GM19324 (cell line): ENCODE measurements at regions not wholly inside any gene's neighbourhood (a gene's known extent, or its start where the extent isn't known, plus 50 kb on each side); places are given as distances from the start of the nearest gene placed in this dataset.

Experiments used
- ATAC-seq: cut with Tn5 transposase; IDR thresholded peaks from one replicate; pipeline ENCODE4 v1.9.1; 2021; ENCODE audit warnings: mild to moderate bottlenecking, moderate library complexity; ENCODE audit not compliant: unreplicated experiment, low FRiP score

DNA sequence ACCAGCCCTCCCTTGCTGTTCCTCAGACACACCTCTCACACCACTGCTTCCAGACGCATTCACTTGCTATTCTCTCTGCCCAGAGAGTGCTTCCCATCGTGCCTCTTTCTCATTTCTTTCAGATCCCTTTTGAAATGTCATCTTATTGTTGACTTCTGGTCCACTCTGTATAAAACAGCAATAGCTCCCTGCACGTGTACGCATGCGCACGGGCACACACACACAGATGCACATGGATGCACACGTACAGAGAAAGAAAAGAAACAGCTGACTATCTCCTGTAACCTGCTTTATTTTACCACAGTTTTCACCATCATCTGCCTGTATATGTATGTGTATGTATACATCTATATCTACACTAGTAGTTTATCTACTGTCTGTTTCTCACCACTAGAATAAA, 285.9 kb upstream of the NR5A2 start:
- ATAC-seq: no peak

DNA sequence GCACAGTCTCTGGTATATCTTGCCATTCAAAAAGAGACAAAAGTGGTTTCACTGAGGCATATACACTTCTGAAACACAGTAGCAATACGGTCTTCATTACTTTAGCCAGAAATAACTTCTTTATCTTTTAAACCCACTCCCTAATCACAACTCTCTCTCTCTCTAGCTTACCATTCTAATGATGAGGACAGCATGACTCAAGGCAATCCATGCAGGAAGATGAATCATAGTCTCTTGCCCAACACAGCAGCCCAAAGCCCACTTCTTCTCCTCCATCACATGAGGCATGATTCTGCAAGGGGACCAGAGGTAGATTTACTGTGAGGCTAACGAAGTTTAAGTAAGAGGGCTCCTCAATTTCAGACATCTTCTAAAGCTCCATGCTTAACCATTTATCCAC, 285.0 kb upstream of the NR5A2 start:
- no peak for ATAC-seq

DNA sequence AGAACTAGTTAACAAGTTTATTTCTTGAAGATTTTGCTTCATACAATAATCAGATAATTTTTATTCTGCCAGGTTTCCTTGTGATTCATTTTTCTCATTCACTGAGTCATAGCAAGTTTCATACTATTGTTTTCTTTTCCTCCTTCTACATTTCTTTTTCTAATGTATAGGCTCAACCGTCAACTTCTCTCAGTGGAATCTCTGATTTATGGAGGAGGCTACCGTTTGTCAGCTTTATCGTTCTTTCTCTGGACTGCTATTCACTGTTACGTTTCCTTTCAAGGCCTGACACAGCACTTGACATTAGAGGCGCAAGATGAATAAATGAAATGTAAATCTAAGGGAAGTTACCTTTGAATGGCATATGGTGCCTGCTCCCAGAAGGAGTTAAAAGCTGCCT, 284.3 kb upstream of the NR5A2 start:
- no peak for ATAC-seq

DNA sequence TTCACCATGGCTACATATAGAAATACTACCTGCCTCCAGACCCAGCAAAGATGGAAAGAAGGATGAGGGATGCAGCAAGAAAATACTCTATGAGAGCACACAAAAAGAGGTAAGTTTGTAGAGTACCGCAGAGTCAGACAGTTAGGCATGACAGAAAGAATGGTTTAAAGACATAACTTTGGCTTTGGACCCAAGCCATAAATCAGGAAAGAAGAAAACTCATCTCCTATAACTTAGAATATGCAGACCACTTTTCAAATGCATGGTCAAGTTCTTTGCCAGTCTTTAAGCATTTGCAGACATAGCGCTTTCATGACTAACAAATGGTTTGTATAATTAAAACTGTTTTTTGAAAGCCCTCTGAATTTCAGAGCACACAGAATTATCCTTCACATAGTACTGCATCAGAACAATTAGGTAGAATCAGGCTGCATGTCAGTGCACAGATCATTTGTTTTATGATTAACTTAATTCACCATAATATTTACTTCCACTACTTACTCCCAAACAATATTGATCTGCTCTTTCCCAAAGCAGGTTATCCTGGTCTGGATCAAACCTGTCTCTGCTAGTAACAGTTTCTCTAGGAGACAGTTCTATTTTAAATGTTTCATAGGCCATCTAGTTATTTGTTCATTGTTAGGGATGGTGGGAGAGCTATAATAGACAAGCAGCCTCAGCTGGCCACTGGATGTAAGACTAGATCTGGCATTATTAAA, 280.7 kb upstream of the NR5A2 start:
- ATAC-seq: no peak

DNA sequence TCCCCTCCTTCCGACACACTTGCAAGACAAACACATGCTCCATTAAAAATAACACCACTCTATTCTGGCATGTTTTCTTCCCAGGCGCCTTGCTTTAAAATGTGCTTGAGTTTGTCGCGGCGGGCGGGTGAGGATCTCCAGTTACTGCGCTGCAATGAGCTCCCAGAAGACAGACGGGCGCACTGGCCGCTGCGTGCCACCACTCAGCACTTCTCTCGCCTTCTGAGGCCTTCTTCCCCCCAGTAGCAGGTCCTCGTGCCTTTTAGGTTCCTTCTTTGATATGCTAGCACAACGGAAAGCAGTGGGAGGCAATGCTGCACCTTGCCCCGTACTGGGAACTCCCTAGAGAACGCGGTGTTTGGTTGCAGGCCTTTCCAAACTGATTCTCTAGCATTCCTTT, 279.5 kb upstream of the NR5A2 start:
- ATAC-seq: no peak

DNA sequence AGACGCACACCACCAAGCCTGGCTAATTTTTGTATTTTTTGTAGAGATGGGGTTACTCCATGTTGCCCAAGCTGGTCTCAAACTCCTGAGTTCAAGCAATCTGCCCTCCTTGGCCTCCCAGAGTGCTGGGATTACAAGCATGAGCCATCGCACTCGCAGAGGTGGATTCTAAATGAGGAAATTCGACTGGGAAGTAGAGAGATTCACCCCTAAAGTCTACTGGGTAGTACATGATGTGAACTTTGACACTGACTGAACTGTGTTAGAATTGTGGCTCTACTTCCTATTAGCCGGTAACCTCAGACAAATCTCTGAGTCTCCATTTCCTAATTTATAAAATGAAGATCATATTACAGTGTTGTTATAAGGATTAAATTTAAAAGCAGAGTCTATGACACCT, 276.0 kb upstream of the NR5A2 start:
- ATAC-seq: no peak

DNA sequence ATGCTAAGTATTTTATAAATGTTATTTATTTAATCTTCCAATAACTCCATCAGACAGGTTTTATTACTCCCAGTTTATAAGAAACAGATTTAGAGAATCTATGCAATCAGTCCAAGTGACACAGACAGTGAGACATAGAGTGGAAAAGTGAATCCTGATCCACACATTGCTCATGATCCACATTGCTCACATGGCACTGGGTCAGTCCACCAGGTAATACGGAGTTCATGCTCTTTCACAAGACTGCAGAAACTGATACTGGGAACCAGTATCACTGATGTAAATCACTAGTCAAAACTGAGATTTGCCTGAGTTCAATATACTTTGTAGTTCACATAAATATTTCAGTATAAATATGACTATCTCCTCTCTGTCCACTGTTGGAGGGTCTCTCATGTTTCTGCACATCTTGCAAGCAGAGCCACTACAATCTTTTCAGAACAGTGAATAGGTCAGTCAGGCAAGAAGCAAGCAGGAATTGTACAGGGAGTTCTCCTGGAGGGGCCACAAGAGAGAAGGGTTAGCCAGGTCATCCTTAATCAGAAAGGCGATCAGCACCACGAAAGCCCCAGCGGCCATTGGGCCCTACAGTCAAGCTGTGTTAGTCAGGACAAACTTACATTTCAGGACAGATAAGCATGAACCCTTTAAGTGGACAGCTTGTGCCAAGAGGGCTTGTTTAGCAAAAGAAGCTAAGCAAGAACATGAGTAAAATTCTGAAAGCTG, 275.4 kb upstream of the NR5A2 start:
- ATAC-seq: no peak

DNA sequence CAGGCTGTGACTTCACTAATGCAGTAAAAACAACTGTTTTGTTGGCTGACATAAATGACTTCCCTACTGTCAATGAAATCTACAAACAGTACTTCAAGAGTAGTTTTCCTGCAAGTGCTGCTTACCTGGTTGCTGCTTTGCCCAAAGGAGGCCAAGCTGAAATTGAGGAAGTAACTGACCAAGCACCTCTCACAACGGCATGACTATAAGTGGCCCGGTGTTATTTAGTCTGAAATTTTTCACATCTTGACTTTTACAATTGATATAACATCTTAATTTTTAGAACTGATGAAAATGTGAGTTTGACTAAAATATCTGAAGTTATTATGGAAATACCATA, 274.9 kb upstream of the NR5A2 start:
- ATAC-seq: no peak

DNA sequence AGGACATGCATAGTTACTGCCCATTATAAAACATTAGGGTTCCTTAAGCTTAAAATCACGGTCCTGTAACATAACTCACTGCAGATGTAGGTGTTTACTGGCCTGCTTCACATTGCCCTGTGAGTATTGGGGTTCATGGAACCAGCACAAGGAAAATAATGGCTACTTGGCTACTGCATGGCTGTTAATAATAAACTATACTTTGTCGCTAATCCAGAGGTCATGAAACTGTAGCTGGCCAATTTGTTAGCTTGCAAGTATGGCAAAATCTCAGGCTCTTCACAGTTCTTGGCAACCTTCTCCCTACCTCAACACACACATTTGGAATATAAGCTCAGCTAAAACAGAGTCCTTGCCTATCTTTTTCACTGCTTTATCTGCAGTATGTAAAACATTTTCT, 274.0 kb upstream of the NR5A2 start:
- no peak for ATAC-seq

DNA sequence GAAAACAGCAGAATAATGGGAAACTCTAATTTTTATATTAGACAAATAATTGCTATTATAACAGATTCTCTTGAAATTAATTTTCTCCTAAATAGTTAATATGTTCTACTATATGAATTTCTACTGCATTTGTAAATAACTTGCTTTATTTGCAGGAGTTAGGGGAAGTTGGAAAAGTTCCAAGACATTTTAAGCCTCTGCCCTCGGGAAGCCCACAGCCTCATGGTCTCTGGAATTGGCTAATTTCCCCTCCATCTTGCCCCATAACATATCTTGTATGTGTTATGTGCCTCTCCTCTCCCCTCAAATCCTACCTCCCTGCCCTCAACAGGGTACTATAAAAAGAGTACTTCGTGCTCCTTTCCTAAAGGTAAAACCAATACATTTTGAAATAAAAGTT, 271.4 kb upstream of the NR5A2 start:
- ATAC-seq: no peak

DNA sequence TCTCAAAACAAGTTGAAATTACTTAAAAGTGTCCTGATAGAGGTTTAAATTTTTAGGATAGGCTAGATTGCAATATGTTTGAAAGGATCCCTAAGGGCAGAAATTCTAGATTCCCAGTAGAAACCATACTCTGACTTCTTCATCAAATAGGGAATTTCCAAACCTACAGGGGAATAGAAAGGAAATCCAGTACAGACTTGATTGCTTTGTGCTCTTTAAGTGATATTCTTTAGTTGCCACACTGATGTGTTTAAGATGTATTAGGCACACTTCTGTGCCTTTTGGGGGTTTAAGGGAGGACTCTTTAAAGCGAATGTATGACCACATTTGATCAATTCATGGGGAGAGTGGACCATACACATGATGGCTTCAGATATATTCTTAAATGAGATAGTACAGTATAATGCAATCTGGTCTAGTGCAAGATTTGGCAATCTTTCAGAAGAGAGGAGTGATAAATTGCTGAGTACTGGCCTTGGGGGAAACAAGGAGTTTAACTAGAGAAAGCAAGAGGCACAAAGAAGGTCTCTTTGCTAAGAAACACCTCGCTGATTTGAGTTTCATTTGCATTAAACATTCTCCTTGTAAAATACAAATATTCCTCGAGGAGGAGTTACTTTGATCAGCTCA, 268.8 kb upstream of the NR5A2 start:
- no peak for ATAC-seq

DNA sequence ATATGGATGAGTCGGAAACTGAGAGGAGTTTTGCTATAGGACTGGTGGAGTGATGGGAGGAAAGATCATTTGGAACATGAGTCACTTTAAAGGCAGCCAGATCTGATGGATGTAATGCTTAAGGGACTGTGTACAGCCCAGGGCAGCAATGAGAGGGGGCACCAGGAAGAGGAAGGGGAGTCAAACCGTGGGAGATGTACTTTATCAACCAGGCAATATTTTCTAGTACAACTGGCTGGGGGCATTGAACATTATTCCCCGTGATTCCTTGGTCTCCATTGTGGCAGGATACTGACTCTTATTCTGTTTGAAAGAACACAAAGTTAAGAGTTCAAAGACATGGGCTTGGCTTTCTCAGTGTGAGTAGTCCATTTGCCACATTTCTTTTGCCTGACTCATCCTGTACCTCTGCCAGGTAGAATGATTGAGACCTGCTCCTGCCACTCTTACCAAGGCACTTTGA, 268.2 kb upstream of the NR5A2 start:
- ATAC-seq: no peak

DNA sequence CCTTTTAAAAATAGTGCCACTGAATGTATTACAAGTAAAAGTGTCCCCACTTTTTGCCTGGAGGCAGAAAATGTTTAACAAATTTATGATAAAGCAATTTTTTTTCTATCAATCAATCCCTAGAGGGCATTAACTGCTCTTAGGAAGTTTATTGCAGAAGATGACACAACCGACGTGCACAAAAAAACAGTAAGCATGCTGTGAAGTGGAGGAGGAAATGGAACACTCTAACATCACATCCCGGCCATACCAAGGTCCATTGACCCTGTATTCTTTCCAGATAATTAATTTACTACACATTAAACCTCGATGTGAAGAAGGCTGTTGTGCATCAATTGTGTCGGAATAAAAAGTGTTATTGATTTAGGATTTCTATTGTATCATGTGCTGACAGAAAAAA, 264.9 kb upstream of the NR5A2 start:
- no peak for ATAC-seq

DNA sequence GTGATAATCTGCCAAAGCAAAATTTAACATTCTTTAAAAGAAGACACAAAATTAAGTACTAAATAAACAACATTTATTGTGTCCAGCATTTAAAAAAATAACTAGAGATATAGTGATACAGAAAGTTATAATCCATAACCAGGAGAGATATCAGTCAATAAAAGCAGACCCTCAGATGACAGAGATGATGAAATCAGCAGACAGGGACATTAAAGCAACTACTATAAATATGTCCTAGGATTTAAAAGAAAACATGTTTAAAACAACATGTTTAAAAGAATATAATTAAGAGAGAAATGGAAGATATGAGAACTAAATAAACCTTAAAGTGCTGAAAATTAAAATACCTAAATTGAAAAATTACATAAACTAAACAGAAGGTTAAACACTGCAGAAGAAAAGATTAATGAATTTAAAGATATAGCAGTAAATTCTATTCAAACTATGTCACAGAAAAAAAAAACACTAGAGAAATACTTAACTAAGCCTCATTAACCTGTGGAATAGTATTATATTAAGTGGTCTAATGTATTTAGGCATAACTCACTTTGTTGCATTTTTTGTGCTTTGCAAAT, 261.2 kb upstream of the NR5A2 start:
- ATAC-seq: no peak

DNA sequence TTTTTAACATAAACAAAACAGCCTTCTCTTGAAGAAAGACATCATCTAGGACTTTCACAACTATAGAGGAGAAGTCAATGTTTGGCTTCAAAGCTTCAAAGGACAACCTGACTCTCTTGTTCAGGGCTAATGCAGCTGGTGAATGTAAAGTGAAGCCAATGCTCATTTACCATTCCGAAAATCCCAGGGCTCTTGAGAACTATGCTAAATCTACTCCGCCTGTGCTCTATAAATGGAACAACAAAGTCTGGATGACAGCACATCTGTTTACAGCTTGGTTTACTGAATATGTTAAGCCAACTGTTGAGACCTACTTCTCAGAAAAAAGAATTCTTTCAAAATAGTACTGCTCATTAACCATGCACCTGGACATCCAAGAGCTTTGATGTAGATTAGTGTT, 259.8 kb upstream of the NR5A2 start:
- ATAC-seq: no peak

DNA sequence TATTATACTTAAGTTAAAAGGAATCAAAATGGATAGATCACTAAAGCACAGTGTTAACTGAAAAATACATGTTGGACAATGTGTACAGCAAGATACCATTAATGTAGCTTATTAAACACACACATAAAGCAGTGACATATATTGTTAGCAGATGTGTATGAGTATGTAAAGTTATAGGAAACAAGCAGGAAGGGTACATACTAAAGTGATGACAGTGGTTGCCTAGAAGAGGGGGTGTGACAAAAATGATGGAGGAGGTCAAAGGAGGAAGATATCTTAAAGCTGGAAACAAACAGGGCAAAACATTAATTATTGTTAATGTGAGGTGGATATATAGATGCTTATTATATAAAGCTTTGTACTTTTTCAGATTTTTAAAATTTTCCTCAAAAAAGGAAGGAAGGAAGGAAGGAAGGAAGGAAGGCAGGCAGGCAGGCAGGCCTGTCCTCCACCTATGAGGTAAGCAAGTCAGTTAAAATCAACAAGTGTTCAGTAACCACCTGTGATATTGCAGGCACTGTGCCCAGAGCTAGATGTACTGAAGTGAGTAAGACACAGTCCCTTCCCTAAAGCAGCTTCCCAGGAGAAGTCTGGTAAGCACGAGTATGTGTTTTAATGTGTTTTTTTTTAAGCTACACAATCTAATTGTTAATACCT, 252.9 kb upstream of the NR5A2 start:
- no peak for ATAC-seq

DNA sequence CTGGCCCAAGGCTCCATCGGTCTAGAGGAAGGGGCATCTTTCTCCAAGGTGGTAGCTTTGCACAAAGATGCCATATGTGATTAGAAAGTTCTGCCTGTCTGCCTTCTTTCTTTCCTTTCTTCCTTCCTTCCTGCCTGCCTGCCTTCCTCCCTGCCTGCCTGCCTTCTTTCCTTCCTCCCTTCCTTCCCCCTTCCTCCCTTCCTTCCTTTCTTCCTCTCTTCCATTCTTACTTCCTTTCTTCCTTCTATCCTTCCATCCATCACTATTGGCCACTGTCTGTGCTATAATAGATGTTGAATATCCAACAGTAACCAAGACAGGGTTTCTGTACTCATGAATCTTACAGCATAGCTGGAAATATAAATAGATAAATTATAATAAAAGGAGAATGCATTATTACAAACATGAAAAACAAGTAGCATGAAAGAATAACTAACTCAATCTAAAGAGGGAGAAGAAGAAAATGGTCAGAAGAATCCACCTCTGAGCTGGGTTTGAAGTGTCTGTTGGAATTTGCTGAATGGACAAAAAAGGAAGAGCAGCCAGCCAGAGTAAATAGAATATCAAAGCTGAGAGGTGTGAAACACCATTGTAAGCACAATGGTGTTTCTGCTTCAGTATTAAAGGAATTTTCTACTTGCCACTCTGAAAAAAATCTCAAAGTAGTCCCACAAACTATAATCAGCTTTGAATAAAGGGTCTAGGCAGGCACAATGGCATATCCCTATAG, 250.6 kb upstream of the NR5A2 start:
- ATAC-seq: no peak

DNA sequence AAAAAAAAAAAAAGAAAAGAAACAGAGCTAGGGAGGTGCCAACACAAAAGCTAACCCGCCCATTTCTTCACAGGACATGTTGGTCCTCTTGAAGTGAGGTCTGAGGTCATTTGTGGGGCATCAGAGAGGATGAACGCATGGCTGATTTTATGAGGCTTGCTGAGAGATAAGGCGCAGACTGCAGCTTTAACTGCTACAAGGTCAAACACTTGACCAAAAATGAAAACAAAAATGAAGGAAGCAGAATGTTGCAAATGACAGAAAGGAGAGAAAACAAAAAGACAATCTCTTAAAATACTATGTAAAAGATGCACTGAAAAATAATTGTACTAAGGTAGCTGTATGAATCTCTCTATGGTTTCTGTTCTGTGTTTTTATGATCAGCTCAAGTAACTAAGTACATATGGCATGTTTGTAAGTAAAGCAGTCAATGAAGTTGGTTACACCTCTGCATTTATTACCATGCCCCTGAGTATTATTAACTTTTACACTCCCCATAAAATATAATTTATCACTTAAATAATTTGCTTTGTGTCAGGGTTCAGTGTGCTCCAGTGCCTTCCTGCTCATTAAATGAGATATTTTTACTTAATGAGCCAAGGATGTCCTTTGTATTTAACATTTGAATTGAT, 249.1 kb upstream of the NR5A2 start:
- ATAC-seq: no peak

DNA sequence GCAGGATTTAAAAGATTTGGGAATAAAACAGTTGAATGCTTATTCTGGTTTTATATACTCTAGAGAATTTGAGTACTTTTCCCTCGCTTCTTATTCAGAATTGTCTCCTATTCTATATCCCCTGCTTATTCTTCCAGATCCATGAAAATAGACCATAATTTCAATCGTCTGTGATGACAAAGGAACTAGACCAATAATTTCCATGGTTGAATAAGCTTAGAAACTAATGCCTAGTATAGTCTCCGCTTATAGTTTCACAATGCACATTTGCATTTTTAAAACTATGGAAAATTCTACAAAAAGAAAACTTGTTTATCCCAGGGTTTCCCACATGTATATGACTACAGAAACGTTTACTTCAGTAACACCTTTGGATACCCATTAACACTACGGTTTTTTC, 247.4 kb upstream of the NR5A2 start:
- no peak for ATAC-seq
